ENCODE measurements at regions not wholly inside any gene's neighbourhood (a gene's known extent, or its start where the extent isn't known, plus 50 kb on each side); places are given as distances from the start of the nearest gene placed in this dataset.
A peak's percentile ranks its signal among the peaks of the same experiment; 100 is the strongest.

- TF ChIP-seq, protein P1, sequence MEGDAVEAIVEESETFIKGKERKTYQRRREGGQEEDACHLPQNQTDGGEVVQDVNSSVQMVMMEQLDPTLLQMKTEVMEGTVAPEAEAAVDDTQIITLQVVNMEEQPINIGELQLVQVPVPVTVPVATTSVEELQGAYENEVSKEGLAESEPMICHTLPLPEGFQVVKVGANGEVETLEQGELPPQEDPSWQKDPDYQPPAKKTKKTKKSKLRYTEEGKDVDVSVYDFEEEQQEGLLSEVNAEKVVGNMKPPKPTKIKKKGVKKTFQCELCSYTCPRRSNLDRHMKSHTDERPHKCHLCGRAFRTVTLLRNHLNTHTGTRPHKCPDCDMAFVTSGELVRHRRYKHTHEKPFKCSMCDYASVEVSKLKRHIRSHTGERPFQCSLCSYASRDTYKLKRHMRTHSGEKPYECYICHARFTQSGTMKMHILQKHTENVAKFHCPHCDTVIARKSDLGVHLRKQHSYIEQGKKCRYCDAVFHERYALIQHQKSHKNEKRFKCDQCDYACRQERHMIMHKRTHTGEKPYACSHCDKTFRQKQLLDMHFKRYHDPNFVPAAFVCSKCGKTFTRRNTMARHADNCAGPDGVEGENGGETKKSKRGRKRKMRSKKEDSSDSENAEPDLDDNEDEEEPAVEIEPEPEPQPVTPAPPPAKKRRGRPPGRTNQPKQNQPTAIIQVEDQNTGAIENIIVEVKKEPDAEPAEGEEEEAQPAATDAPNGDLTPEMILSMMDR (IDR thresholded peaks at IDR 0.05): no peak
- TF ChIP-seq POLR2A (IDR thresholded peaks at IDR 0.05): no peak
- Histone ChIP-seq H3K27me3 (no peaks in the 10 kb centered on the region), H3K9me3 (no peaks in the 10 kb centered on the region), H3K4me1 (no peaks in the 10 kb centered on the region), H3K4me3 (no peak overlapping the region), H3K27ac (no peak overlapping the region), H3K36me3 (no peaks in the 10 kb centered on the region)
- intact Hi-C loops (cut with DNase I): no loop called here
- DNase-seq: no peak
- 82 to 94% (median 89%) methylated on average over 1 of the region's 1 CpG for WGBS, 4 donors
- ATAC-seq: no peak
These were observed 298.3 kb upstream of the AGA start for GRCh38 chr4:177740563-177740962.

GRCh38 chr4:177759729-177760128, 317.5 kb upstream of the AGA start:
- ATAC-seq: no peak
- Histone ChIP-seq H3K36me3 (no peaks in the 10 kb centered on the region), H3K4me3 (no peak overlapping the region), H3K4me1 (no peaks in the 10 kb centered on the region), H3K27ac (no peak overlapping the region), H3K27me3 (no peaks in the 10 kb centered on the region), H3K9me3 (no peaks in the 10 kb centered on the region)
- no peak for DNase-seq
- intact Hi-C loops (cut with DNase I): no loop called here
- TF ChIP-seq, protein P1 (IDR thresholded peaks at IDR 0.05): no peak
- TF ChIP-seq POLR2A (IDR thresholded peaks at IDR 0.05): no peak
- WGBS, 4 donors: 92 to 96% (median 95%) methylated on average over 3 of the region's 3 CpGs

GRCh38 chr4:177761692-177762091, 319.5 kb upstream of the AGA start:
- Histone ChIP-seq H3K4me3 (no peak overlapping the region), H3K4me1 (no peaks in the 10 kb centered on the region), H3K9me3 (no peaks in the 10 kb centered on the region), H3K36me3 (no peaks in the 10 kb centered on the region), H3K27ac (no peak overlapping the region), H3K27me3 (no peaks in the 10 kb centered on the region)
- DNase-seq: peak in 1 of 5 donors; percentile 55
- no peak for ATAC-seq
- 86 to 90% (median 89%) methylated on average over 12 of the region's 12 CpGs for WGBS, 4 donors
- intact Hi-C loops (cut with DNase I): no loop called here
- TF ChIP-seq, protein P1 (IDR thresholded peaks at IDR 0.05): no peak
- no peak for TF ChIP-seq POLR2A (IDR thresholded peaks at IDR 0.05)

DNA sequence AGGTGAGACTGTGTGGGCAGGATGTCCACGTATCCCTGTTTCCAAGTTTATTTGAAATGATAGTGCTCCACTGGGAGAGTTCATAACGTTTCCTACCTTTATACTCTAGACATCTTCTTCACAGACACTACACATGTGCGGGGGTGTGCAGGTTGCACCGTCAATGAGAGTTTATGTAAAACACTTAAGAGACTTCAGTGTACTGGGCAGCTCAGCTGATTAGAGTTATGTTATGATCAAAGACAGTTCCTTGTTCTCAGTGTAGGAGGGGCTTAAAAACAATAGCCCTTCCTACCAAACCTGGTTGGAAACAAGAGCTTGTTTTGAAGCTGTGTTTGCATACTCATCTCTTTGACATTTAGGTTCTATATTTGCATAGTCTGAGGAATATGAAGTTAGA, 326.9 kb upstream of the AGA start:
- Histone ChIP-seq H3K4me3 (no peak overlapping the region), H3K27me3 (no peaks in the 10 kb centered on the region), H3K27ac (no peak overlapping the region), H3K9me3 (no peaks in the 10 kb centered on the region), H3K4me1 (no peaks in the 10 kb centered on the region), H3K36me3 (no peaks in the 10 kb centered on the region)
- DNase-seq: no peak
- no peak for TF ChIP-seq POLR2A (IDR thresholded peaks at IDR 0.05)
- TF ChIP-seq, protein P1 (IDR thresholded peaks at IDR 0.05): no peak
- no peak for ATAC-seq
- WGBS, 4 donors: 63 to 76% (median 72%) methylated on average over 4 of the region's 4 CpGs
- intact Hi-C loops (cut with DNase I): no loop called here

Measured in heart left ventricle (tissue), 16 donors.